ENCODE measurements at regions not wholly inside any gene's neighbourhood (a gene's known extent, or its start where the extent isn't known, plus 50 kb on each side); places are given as distances from the start of the nearest gene placed in this dataset.

DNA sequence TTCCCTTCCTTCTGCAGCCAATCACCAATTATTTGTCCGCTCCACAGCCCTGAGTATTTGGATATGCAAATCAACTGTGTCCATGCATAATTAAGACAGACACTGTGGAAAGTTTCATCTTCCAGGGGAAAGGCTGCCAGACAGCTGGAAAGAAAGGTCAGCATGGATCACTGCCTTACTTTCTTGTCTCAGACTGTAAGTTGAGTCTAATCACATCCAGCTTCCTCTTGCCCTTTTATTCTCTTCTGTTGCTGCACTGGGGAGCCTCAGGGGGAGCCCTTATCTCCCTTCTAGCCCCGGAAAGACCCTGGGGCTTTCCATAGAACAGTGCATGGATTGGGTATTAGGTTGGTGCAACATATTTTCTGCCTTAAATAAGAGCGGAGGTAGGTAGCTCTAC lies 182.9 kb downstream of the OMA1 start:
- H3K4me1 ChIP-seq (ENCODE audit: low read length): peaks cover 9% of the 10 kb centered on the region
- no peaks in the 10 kb centered on the region for H3K27me3 ChIP-seq (ENCODE audit: low read depth, low read length)
- H4K20me1 ChIP-seq (ENCODE audit: insufficient read depth, low read length): no peaks in the 10 kb centered on the region
- peak overlapping the region; percentile 49 for H3K4me2 ChIP-seq (ENCODE audit: low read length)
- H3K36me3 ChIP-seq (replicated peaks; ENCODE audit: low read depth, low read length): no peaks in the 10 kb centered on the region
- no peaks in the 10 kb centered on the region for H3K9me3 ChIP-seq (ENCODE audit: insufficient read depth, low read length)
- H3K27ac ChIP-seq (ENCODE audit: low read length): no peak overlapping the region
- no peaks in the 10 kb centered on the region for H3K79me2 ChIP-seq (ENCODE audit: low read length)
- 0 out of 2 replicates have a peak overlapping the region, but pooled peaks have one; percentile 5 for H3K4me3 ChIP-seq (ENCODE audit: low read length)
- H3K9ac ChIP-seq (ENCODE audit: low read length): no peak overlapping the region
- H2AFZ ChIP-seq (ENCODE audit: low read depth, low read length): no peak overlapping the region; the same call in 1 of the 2 replicates
- peak; percentile 54 for TF ChIP-seq CTCF (IDR thresholded peaks at IDR 0.05; ENCODE audit: low read depth, low read length)
- no peak for TF ChIP-seq EZH2phosphoT487 (IDR thresholded peaks at IDR 0.05; ENCODE audit: low read depth)

DNA sequence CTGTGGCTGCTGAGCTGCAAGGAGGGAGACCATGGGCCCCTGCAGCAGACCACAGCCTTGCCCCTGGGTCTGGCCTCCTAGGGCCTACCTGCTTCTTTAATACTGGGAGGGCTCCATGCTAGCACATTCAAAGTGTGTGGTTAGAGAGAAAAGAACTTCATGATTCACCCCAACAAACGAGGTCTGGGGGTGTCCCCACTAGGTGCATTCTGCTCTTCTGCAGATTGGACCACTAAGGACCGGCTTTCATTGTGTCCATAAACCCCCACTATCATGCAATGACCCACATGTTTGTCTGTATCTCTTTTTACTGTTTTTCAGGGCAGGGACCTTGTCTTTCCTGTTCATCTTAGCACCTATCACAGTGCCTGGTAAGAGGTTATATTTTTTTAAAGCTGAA lies 185.4 kb downstream of the OMA1 start:
- TF ChIP-seq EZH2phosphoT487 (IDR thresholded peaks at IDR 0.05; ENCODE audit: low read depth) (no peak), CTCF (IDR thresholded peaks at IDR 0.05; ENCODE audit: low read depth, low read length) (no peak)
- H3K4me3 ChIP-seq (ENCODE audit: low read length): no peak overlapping the region
- H3K27me3 ChIP-seq (ENCODE audit: low read depth, low read length): no peaks in the 10 kb centered on the region
- H3K9ac ChIP-seq (ENCODE audit: low read length): no peak overlapping the region
- no peaks in the 10 kb centered on the region for H4K20me1 ChIP-seq (ENCODE audit: insufficient read depth, low read length)
- H3K4me2 ChIP-seq (ENCODE audit: low read length): no peak overlapping the region
- H3K36me3 ChIP-seq (replicated peaks; ENCODE audit: low read depth, low read length): no peaks in the 10 kb centered on the region
- no peaks in the 10 kb centered on the region for H3K79me2 ChIP-seq (ENCODE audit: low read length)
- peaks cover 9% of the 10 kb centered on the region for H3K4me1 ChIP-seq (ENCODE audit: low read length)
- no peaks in the 10 kb centered on the region for H3K9me3 ChIP-seq (ENCODE audit: insufficient read depth, low read length)
- H2AFZ ChIP-seq (ENCODE audit: low read depth, low read length): no peak overlapping the region
- H3K27ac ChIP-seq (ENCODE audit: low read length): no peak overlapping the region

- H3K36me3 ChIP-seq (replicated peaks; ENCODE audit: low read depth, low read length): no peaks in the 10 kb centered on the region
- no peaks in the 10 kb centered on the region for H4K20me1 ChIP-seq (ENCODE audit: insufficient read depth, low read length)
- no peak overlapping the region for H3K4me2 ChIP-seq (ENCODE audit: low read length)
- no peak overlapping the region for H3K27ac ChIP-seq (ENCODE audit: low read length)
- TF ChIP-seq CTCF (IDR thresholded peaks at IDR 0.05; ENCODE audit: low read depth, low read length) (no peak), EZH2phosphoT487 (IDR thresholded peaks at IDR 0.05; ENCODE audit: low read depth) (no peak)
- no peak overlapping the region for H2AFZ ChIP-seq (ENCODE audit: low read depth, low read length)
- H3K9me3 ChIP-seq (ENCODE audit: insufficient read depth, low read length): no peaks in the 10 kb centered on the region
- H3K27me3 ChIP-seq (ENCODE audit: low read depth, low read length): no peaks in the 10 kb centered on the region
- H3K4me1 ChIP-seq (ENCODE audit: low read length): no peaks in the 10 kb centered on the region
- H3K79me2 ChIP-seq (ENCODE audit: low read length): no peaks in the 10 kb centered on the region
- no peak overlapping the region for H3K4me3 ChIP-seq (ENCODE audit: low read length)
- no peak overlapping the region for H3K9ac ChIP-seq (ENCODE audit: low read length)
Observed at GRCh38 chr1:58358346-58358745, 188.2 kb downstream of the OMA1 start.

GRCh38 chr1:58356402-58356801 lies 190.1 kb downstream of the OMA1 start:
- no peak overlapping the region for H3K9ac ChIP-seq (ENCODE audit: low read length)
- no peaks in the 10 kb centered on the region for H3K4me1 ChIP-seq (ENCODE audit: low read length)
- no peaks in the 10 kb centered on the region for H3K36me3 ChIP-seq (replicated peaks; ENCODE audit: low read depth, low read length)
- H3K27me3 ChIP-seq (ENCODE audit: low read depth, low read length): no peaks in the 10 kb centered on the region
- no peaks in the 10 kb centered on the region for H3K9me3 ChIP-seq (ENCODE audit: insufficient read depth, low read length)
- H3K4me2 ChIP-seq (ENCODE audit: low read length): no peak overlapping the region
- no peaks in the 10 kb centered on the region for H4K20me1 ChIP-seq (ENCODE audit: insufficient read depth, low read length)
- TF ChIP-seq EZH2phosphoT487 (IDR thresholded peaks at IDR 0.05; ENCODE audit: low read depth): no peak
- no peak for TF ChIP-seq CTCF (IDR thresholded peaks at IDR 0.05; ENCODE audit: low read depth, low read length)
- no peak overlapping the region for H3K4me3 ChIP-seq (ENCODE audit: low read length)
- H2AFZ ChIP-seq (ENCODE audit: low read depth, low read length): no peak overlapping the region
- no peak overlapping the region for H3K27ac ChIP-seq (ENCODE audit: low read length)
- H3K79me2 ChIP-seq (ENCODE audit: low read length): no peaks in the 10 kb centered on the region
